H9 (cell line): ENCODE measurements at regions not wholly inside any gene's neighbourhood (a gene's known extent, or its start where the extent isn't known, plus 50 kb on each side); places are given as distances from the start of the nearest gene placed in this dataset.

Experiments used
- DNase-seq: peaks from one replicate; pipeline ENCODE4 v3.0.0-alpha.2; 2017
- H2AFZ ChIP-seq: one replicate; pipeline ENCODE4 v1.6.1; 2013; ENCODE audit warnings: mild to moderate bottlenecking, low read length, control low read depth, moderate library complexity
- H2AK5ac ChIP-seq: 2 replicates; pipeline ENCODE4 v1.6.1; 2013; ENCODE audit warnings: low read length, control low read depth, mixed read lengths; ENCODE audit not compliant: insufficient read length
- H2BK120ac ChIP-seq: one replicate; pipeline ENCODE4 v1.6.1; 2013; ENCODE audit warnings: low read depth, mild to moderate bottlenecking, low read length, control low read depth, inconsistent platforms; ENCODE audit not compliant: poor library complexity, severe bottlenecking
- H2BK12ac ChIP-seq: 2 replicates; pipeline ENCODE4 v1.6.1; 2013; ENCODE audit warnings: low read length, control low read depth, mixed read lengths, low read depth; ENCODE audit not compliant: insufficient read length
- H2BK15ac ChIP-seq: 2 replicates; pipeline ENCODE4 v1.6.1; 2013; ENCODE audit warnings: low read depth, low read length, control low read depth
- H2BK20ac ChIP-seq: one replicate; pipeline ENCODE4 v1.6.1; 2013; ENCODE audit warnings: low read depth, mild to moderate bottlenecking, low read length, control low read depth, inconsistent platforms; ENCODE audit not compliant: poor library complexity, severe bottlenecking
- H2BK5ac ChIP-seq: 2 replicates; pipeline ENCODE4 v1.6.1; 2013; ENCODE audit warnings: low read length, control low read depth, mixed read lengths; ENCODE audit not compliant: insufficient read length
- H3K14ac ChIP-seq: 2 replicates; pipeline ENCODE4 v1.6.1; 2013; ENCODE audit warnings: low read length, control low read depth; ENCODE audit not compliant: insufficient read depth
- H3K18ac ChIP-seq: 2 replicates; pipeline ENCODE4 v1.6.1; 2013; ENCODE audit warnings: low read depth, mild to moderate bottlenecking, mixed read lengths, low read length, control low read depth; ENCODE audit not compliant: insufficient read length
- H3K23ac ChIP-seq: 2 replicates; pipeline ENCODE4 v1.6.1; 2013; ENCODE audit warnings: low read length, control low read depth, mixed read lengths, low read depth; ENCODE audit not compliant: insufficient read length
- H3K23me2 ChIP-seq: 2 replicates; pipeline ENCODE4 v1.6.1; 2013; ENCODE audit warnings: low read depth, mild to moderate bottlenecking, mixed read lengths, low read length, control low read depth; ENCODE audit not compliant: insufficient read length, poor library complexity, severe bottlenecking
- H3K27ac ChIP-seq: 2 replicates; pipeline ENCODE4 v1.5.1; 2013; ENCODE audit warnings: low read length, control low read depth, mixed read lengths, low read depth; ENCODE audit not compliant: insufficient read length
- H3K27me3 ChIP-seq: 2 replicates; pipeline ENCODE4 v1.6.1; 2013; ENCODE audit warnings: low read length, control low read depth, inconsistent platforms; ENCODE audit not compliant: insufficient read depth
- H3K4ac ChIP-seq: 2 replicates; pipeline ENCODE4 v1.6.1; 2013; ENCODE audit warnings: low read depth, mild to moderate bottlenecking, control low read depth, inconsistent platforms, low read length, moderate library complexity
- H3K4me1 ChIP-seq: 2 replicates; pipeline ENCODE4 v1.6.1; 2013; ENCODE audit warnings: low read length, control low read depth, inconsistent platforms; ENCODE audit not compliant: insufficient read depth
- H3K4me2 ChIP-seq: 2 replicates; pipeline ENCODE4 v1.6.1; 2013; ENCODE audit warnings: low read length, control low read depth, mixed read lengths; ENCODE audit not compliant: insufficient read length, insufficient read depth
- H3K56ac ChIP-seq: 2 replicates; pipeline ENCODE4 v1.6.1; 2013; ENCODE audit warnings: low read depth, mild to moderate bottlenecking, mixed read lengths, low read length, control low read depth; ENCODE audit not compliant: insufficient read length
- H3K79me1 ChIP-seq: 2 replicates; pipeline ENCODE4 v1.6.1; 2013; ENCODE audit warnings: low read depth, mild to moderate bottlenecking, moderate library complexity, low read length, control low read depth, inconsistent platforms; ENCODE audit not compliant: insufficient read depth, poor library complexity, severe bottlenecking
- H3K79me2 ChIP-seq: 2 replicates; pipeline ENCODE4 v1.6.1; 2013; ENCODE audit warnings: low read length, control low read depth, inconsistent platforms; ENCODE audit not compliant: insufficient read depth
- H3K9ac ChIP-seq: 2 replicates; pipeline ENCODE4 v1.6.1; 2013; ENCODE audit warnings: low read length, control low read depth, mixed read lengths; ENCODE audit not compliant: insufficient read length; ENCODE audit errors: extremely low read depth
- H3K9me3 ChIP-seq: one replicate; pipeline ENCODE4 v1.6.1; 2013; ENCODE audit warnings: low read depth, low read length, inconsistent platforms; ENCODE audit not compliant: control insufficient read depth
- H3T11ph ChIP-seq: one replicate; pipeline ENCODE4 v1.6.1; 2013; ENCODE audit warnings: mild to moderate bottlenecking, low read length, control low read depth, inconsistent platforms
- H4K20me1 ChIP-seq: one replicate; pipeline ENCODE4 v1.6.1; 2013; ENCODE audit not compliant: control insufficient read depth, insufficient read length, insufficient read depth
- H4K5ac ChIP-seq: 2 replicates; pipeline ENCODE4 v1.6.1; 2013; ENCODE audit warnings: low read depth, mild to moderate bottlenecking, mixed read lengths, low read length, control low read depth; ENCODE audit not compliant: insufficient read length
- H4K8ac ChIP-seq: replicated peaks from 2 replicates; pipeline ENCODE4 v1.6.1; 2013; ENCODE audit warnings: low read length, control low read depth, mixed read lengths, low read depth; ENCODE audit not compliant: insufficient read length
- H4K91ac ChIP-seq: 2 replicates; pipeline ENCODE4 v1.6.1; 2013; ENCODE audit warnings: low read depth, mild to moderate bottlenecking, moderate library complexity, mixed read lengths, low read length, control low read depth; ENCODE audit not compliant: insufficient read length
- H3K27ac Mint-ChIP-seq, 3 experiments: 2 replicates in 2 of 3; 3 replicates in 1 of 3; pipeline ENCODE4 v1.8.0; 2020 to 2021; ENCODE audit warnings: mixed read lengths in 3 of 3, mild to moderate bottlenecking in 1 of 3, moderate library complexity in 1 of 3
- H3K27me3 Mint-ChIP-seq: 2 replicates; pipeline ENCODE4 v1.8.0; 2021; ENCODE audit warnings: low read depth, mild to moderate bottlenecking, moderate library complexity, mixed read lengths
- H3K36me3 Mint-ChIP-seq, 3 experiments: 2 replicates in 2 of 3; 3 replicates in 1 of 3; pipeline ENCODE4 v1.8.0; 2020 to 2021; ENCODE audit warnings: low read depth in 3 of 3, mixed read lengths in 3 of 3; ENCODE audit not compliant: insufficient read depth in 1 of 3
- H3K4me1 Mint-ChIP-seq, 2 experiments: 2 replicates each; pipeline ENCODE4 v1.8.0; 2020; ENCODE audit warnings: mixed read lengths in 2 of 2
- H3K4me3 Mint-ChIP-seq, 2 experiments: 2 replicates in 1 of 2; 3 replicates in 1 of 2; pipeline ENCODE4 v1.8.0; 2020 to 2021; ENCODE audit warnings: mild to moderate bottlenecking in 2 of 2, mixed read lengths in 2 of 2, moderate library complexity in 1 of 2
- H3K9me3 Mint-ChIP-seq, 2 experiments: 2 replicates in 1 of 2; 3 replicates in 1 of 2; pipeline ENCODE4 v1.8.0; 2020; ENCODE audit warnings: mild to moderate bottlenecking in 2 of 2, mixed read lengths in 2 of 2, moderate library complexity in 1 of 2
- CTCF ChIP-seq: fragments of 200-600 bp; sonication (generic); conservative IDR thresholded peaks from 3 replicates; pipeline ENCODE4 v1.8.0; 2021; ENCODE audit warnings: antibody characterized with exemption, mild to moderate bottlenecking
- WGBS: extraction: QIAGEN DNeasy Blood & Tissue Kit; methylation state at CpG from one replicate; pipeline ENCODE4 v1.1.7; 2013; ENCODE audit warnings: missing lambda C conversion rate, low lambda C conversion rate, mixed read lengths; ENCODE audit not compliant: insufficient read length; ENCODE audit errors: extremely low coverage; 5-methylcytosine and 5-hydroxymethylcytosine counted together

GRCh38 chr4:82261084-82261483 lies 112.7 kb downstream of the HNRNPD start:
- Mint-ChIP-seq H3K9me3 (peaks cover 0 to 5% of the 10 kb centered on the region in 2 experiments; a peak in 3 of 5 replicates), H3K4me3 (no peak overlapping the region), H3K36me3 (no peaks in the 10 kb centered on the region), H3K27ac (no peak overlapping the region), H3K4me1 (no peaks in the 10 kb centered on the region), H3K27me3 (peaks cover 5% of the 10 kb centered on the region; the same call in 1 of the 2 replicates)
- no peak overlapping the region for H2AFZ ChIP-seq
- H3K27ac ChIP-seq: no peak overlapping the region
- H2AK5ac ChIP-seq: no peak overlapping the region
- H3K14ac ChIP-seq: no peak overlapping the region
- WGBS: no CpG with 5 or more reads among the region's 2 CpGs
- H3K27me3 ChIP-seq: no peaks in the 10 kb centered on the region
- no peaks in the 10 kb centered on the region for H3K79me2 ChIP-seq
- no peak overlapping the region for H3K9ac ChIP-seq
- H3K56ac ChIP-seq: no peak overlapping the region
- no peak overlapping the region for H4K5ac ChIP-seq
- H3K4me2 ChIP-seq: no peak overlapping the region
- no peak overlapping the region for H3K4ac ChIP-seq
- no peak overlapping the region for H2BK120ac ChIP-seq
- H3K23ac ChIP-seq: no peak overlapping the region
- H3K4me1 ChIP-seq: no peaks in the 10 kb centered on the region
- no peak overlapping the region for H4K8ac ChIP-seq
- no peaks in the 10 kb centered on the region for H3K23me2 ChIP-seq
- H3K9me3 ChIP-seq: no peaks in the 10 kb centered on the region
- H3T11ph ChIP-seq: no peak overlapping the region
- no peak overlapping the region for H2BK12ac ChIP-seq
- no peak for TF ChIP-seq CTCF
- H2BK20ac ChIP-seq: no peak overlapping the region
- H4K91ac ChIP-seq: no peak overlapping the region
- H2BK15ac ChIP-seq: no peak overlapping the region
- H2BK5ac ChIP-seq: no peak overlapping the region
- no peaks in the 10 kb centered on the region for H4K20me1 ChIP-seq
- no peaks in the 10 kb centered on the region for H3K79me1 ChIP-seq
- H3K18ac ChIP-seq: no peak overlapping the region
- DNase-seq: no peak
